ENCODE measurements at regions not wholly inside any gene's neighbourhood (a gene's known extent, or its start where the extent isn't known, plus 50 kb on each side); places are given as distances from the start of the nearest gene placed in this dataset.
"Not testable (repeated sequence)": the region's sequence is repeated elsewhere in the genome, so short reads cannot be mapped to it uniquely, and the experiment has no call there.

GRCh38 chr15:29648415-29648814, 173.9 kb downstream of the TJP1 start:
- not testable (repeated sequence) for DNase-seq

- DNase-seq: no peak
These were observed 176.4 kb downstream of the TJP1 start for GRCh38 chr15:29645841-29646240.

DNA sequence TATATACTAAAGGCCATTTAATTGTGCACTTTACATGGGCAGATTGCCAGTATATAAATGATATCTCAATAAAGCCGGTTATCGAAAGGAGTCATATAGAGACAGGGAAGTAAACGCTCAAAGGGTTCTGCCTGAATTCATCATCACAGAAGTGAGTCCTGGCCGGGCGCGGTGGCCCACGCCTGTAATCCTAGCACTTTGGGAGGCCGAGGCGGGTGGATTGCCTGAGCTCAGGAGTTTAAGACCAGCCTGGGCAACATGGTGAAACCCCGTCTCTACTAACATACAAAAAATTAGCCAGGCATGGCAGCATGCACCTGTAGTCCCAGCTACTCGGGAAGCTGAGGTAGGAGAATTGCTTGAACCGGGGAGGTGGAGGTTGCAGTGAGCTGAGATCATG, 177.9 kb downstream of the TJP1 start:
- DNase-seq: not testable (repeated sequence)

GRCh38 chr15:29638781-29639180, 183.5 kb downstream of the TJP1 start:
- DNase-seq: no peak

DNA sequence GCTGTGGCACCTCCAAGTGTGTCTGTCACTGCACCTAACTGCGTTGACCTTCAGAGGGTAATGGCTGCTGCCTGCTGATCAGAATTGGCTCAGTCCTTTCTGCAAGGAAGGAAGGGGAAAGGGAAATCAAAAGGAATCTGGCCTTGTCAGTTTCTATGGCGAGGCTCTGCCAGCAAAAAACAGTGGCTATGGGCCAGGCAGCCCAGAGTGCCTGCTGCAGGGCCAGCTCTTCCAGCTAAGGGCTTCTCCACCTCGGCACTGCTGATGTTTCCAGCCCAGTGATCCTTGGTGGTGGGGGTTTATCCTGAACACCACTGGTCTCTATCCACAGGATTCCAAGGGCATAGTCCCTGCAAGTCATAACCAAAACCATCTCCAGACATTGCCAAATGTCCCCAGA, 184.3 kb downstream of the TJP1 start:
- DNase-seq: no peak

DNA sequence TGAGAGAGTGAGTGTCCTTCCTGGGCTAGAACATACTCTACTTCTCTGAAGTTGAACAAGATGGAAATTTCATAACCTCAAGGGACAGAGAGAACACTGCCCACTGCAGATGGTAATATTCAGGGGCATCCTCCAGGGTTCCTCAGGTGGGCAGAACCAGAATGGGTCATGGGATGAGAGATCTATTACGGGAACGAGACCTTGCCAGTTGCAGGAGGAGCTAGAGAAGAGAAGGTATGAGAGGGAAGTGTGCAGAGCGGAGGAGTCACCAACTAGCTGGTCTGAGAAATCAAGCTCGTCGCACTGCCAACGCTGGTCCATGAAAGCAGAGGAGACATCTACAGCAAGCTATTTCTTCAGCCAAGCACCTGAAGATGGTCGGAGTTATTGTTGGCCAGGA, 184.7 kb downstream of the TJP1 start:
- no peak for DNase-seq

DNA sequence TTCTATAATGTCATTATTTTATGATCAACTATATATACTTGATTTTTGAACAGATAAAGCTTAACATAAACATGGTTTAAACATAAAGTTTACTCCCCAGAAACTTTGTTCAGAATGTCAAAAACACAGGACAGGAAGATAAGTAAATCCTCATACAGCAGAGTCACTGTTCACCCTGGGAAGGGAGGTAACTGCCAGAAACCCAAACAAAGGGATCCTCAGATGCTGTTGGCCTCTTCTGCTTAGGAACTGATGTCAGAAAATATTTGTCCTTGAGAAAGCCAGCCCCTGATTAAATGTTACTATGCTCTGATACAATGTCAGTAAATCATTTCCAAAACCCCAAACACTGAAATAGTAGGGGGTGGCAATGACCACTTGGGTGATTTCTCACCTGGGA, 185.3 kb downstream of the TJP1 start:
- no peak for DNase-seq

GRCh38 chr15:29636140-29636539, 186.1 kb downstream of the TJP1 start:
- DNase-seq: no peak

DNA sequence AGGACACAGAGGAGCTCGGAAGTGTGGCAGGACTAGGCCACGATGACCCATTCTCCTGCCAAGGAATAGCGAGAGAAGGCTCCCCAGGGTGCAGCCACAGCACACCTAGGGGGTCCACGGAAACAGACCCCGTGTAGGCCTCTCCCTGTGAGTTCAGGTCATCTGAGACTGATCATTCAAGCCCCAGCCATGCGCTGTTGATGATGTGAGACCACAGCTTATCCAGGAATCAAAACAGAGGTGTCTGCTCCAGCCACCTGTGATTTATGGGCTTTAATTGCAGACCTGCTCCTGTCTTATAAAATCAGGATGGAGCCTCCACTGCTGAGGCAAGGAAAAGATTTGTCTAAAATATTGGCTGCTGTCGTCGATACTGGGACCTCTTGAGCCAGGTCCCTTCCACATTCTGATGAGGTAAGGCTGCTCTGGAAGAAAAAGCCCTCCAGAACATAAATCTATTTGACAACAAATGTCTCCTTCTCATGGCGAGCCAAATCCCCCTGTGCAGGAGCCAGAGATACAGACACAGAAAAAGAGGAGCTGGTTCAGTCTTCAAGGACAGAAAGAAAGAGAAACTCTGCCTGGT, 186.7 kb downstream of the TJP1 start:
- DNase-seq: no peak

- DNase-seq: no peak
These were observed 188.3 kb downstream of the TJP1 start for GRCh38 chr15:29633971-29634370.

DNA sequence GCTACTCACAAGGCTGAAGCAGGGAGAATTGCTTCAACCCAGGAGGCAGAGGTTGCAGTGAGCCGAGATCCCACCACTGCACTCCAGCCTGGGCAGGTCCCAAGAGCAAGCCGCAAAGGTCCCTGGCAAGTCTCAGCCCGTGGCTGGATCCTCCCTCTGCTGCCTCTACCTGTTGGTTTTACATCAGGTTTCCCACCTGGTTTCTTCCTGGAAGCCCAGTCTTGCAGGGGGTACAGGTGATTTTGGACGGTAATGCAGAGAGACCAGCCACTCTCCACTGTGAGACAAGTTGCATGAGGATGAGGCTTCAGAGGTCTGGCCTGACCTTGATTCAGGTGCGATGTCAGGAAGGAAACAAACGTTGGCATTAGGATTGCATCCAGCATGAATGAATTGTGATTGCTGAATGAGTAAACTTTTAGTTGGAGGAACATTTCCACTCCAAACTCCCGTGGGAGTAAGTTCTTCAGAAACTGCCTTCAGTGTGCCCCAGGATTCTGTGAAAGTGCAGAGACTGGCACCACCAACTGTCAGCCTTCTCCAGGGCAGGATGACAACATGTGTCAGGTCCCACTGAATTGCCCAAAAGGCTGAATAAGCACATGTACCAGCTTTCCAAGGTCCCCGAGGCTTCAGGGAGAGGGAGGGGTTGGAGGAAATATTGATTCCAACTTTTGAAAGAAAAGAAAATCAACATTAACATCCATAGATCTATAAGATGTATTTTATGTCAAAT, 189.4 kb downstream of the TJP1 start:
- no peak for DNase-seq

DNA sequence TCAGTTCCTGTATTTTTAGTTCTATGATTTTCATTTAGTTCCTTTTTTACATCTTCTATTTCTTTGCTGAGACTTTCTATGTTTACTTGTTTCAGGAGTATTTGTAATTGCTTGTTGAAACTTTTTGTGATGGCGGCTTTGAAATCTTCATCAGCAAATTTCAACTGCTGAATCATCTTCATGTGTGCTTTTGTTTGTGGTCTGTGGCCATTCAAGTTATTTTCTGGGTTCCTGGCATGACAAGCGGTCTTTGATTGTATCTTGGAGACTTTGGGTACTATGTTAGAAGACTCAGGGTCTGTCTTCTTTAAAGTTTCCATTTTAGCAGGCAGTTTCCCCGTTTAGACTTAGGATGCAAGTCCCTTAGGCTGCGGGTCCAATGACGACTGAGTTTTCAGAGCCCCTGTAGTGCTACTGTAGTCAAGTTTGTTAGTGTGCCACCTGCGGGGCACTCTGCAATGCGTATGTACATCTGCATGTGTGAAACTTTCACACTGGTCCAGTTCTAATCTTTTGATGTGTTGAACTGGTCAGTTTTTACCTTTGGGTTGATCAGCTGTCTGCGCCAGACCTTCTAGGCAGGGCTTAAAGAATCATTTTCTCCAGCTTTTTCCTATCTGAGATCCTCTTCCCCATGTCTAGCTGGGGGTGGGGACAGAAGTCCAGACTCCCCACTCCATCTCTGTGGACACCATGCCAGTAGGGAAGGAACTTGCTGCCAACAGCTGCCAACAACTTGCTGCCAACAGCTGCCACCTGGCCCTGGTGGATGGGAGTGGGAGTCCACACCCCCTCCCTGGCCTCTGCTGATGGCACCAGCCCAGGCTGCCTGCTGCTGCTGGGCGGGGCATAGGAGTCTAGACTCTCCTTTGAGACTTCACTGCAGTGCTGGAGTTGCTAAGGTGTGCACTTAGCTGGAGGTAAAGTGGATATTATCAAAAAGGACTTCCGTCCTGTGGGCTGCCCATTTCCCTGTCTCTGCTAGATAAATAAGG, 190.9 kb downstream of the TJP1 start:
- peak; percentile 26 for DNase-seq

DNA sequence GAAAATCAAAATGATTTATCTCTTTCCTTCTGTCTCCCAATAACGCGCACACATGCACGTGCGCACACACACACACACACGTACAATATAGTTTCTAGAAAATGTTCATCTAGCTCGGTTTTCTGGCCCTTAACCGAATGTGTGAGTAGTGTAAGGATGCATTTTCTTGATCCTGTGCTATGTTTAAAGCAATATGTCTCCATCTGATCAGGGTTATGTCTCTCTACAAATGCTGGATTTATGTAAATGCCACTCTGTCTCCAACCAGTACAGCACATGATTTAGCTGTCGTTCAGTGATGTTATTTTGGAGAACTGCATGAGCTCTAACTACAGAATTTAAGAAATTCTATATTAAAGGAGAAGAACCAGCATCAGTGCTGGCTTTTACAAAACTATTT, 198.0 kb downstream of the TJP1 start:
- DNase-seq: no peak

DNA sequence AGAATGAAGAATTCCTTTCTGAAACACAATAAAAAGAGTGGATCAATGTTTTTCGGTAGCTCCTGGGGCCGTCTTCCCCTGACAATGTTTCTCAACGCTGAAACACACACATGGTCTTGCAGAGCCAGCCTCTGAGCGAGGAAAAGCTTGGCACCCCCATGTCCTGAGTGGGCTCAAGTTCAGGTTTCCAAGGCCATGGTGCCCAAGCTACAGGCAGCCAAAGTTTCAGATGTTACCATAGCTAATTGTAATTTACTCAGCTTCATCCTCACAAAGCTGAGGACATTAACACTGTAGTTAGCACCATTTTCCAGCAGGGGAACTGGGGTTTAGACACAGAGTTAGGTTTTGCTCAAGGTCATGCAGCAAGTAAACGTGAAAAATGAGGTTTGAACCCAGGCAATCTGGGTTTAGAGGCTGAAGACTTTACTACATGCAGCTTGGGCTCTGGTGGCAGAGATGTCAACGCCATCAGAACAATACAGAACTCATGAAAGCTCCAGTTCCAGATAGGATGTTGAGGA, 199.1 kb downstream of the TJP1 start:
- no peak for DNase-seq

DNA sequence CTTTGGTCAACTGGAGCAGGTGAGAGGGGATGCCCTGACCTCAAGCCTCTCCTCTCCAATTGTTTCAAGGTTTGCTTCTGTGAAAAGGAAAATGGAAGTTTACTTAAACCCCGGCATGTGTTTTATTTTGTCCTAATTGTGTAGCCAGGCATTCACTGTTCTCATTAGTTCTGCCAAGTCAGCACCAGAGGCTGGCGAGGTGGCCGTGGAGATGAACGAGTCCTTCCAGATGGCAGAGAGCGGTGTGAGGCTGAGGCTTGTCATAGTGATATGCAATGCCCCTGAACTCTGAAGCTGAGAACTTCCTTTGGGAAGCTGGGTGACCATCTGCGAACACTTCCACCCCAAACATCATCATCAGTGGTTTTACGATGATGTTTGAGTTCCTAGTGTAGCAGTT, 199.6 kb downstream of the TJP1 start:
- DNase-seq: no peak

DNA sequence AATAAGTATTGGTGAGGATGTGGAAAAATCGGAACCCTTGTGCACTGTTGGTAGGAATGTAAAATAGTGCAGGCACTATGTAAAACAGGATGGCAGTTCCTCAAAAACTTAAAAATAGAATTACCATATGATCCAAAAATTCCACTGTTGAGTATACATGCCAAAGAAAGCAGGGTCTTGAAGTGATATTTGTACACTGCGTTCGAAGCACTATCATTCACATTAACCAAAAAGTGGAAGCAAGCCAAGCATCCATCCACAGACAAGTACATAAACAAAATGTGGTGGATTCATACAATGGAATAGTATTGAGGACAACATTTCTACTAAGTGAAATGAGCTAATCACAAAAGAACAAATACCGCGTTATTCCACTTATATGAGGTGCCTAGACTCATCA, 200.7 kb downstream of the TJP1 start:
- no peak for DNase-seq

DNA sequence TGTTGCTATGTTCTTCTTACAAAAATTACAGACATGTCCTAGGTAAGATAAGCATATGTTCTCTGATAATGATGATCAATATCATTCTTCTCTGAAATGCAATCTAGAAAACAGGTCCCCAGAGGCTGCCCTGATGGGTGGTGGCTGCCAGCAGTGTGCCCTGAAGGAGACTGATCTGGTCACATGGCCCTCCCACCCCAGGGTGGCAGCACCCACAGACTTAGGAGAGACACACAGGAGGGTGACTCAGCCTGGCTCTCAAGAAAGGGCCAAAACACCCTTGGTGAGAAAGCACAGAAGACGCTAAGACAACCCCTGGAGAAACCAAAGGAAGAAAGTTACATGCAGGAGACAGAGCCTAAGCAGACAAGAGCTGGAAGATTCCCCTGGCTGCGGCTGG, 203.7 kb downstream of the TJP1 start:
- DNase-seq: no peak

DNA sequence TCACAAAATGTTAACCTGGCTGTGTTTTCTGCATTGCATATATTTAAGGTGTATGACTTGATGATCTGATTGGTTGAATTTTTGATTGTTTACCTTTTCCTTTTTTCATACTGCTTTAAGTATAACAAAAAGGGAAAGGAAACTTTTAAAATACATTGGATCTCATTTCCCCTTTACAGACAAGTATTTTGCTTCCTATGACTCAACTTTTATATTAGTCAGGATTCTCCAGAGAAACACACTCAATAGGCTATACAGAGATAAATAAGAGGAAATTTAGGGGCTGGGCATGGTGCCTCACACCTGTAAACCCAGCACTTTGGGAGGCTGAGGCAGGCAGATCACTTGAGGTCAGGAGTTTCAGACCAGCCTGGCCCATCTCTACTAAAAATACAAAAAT, 205.8 kb downstream of the TJP1 start:
- no peak for DNase-seq

GRCh38 chr15:29615791-29616190, 206.5 kb downstream of the TJP1 start:
- no peak for DNase-seq

- no peak for DNase-seq
These were observed 208.3 kb downstream of the TJP1 start for GRCh38 chr15:29613951-29614382.

- no peak for DNase-seq
These were observed 209.6 kb downstream of the TJP1 start for GRCh38 chr15:29612701-29613100.

- no peak for DNase-seq
These were observed 210.2 kb downstream of the TJP1 start for GRCh38 chr15:29612096-29612495.

GRCh38 chr15:29611057-29611456, 211.2 kb downstream of the TJP1 start:
- DNase-seq: no peak

Data from NCI-H1694 (cell line).